OCI-LY1 (cell line): ENCODE measurements at regions not wholly inside any gene's neighbourhood (a gene's known extent, or its start where the extent isn't known, plus 50 kb on each side); places are given as distances from the start of the nearest gene placed in this dataset.

ENCODE experiments used
- H2AFZ ChIP-seq: fragments of 200-600 bp; sonication (generic), shearing (Covaris generic); 2 replicates; pipeline ENCODE4 v1.6.0; 2014; ENCODE audit warnings: antibody characterized with exemption, mild to moderate bottlenecking, low read length
- H3F3A ChIP-seq: fragments of 200-600 bp; sonication (generic), shearing (Covaris generic); 2 replicates; pipeline ENCODE4 v1.6.0; 2014; ENCODE audit warnings: mild to moderate bottlenecking, antibody characterized with exemption, low read length, moderate library complexity; ENCODE audit not compliant: insufficient read depth
- H3K27ac ChIP-seq: fragments of 200-600 bp; sonication (generic); 2 replicates; pipeline ENCODE4 v1.5.1; 2014; ENCODE audit warnings: low read length, mixed run types, mild to moderate bottlenecking, low read depth; ENCODE audit not compliant: poor library complexity, severe bottlenecking
- H3K27me3 ChIP-seq: fragments of 200-600 bp; sonication (generic); 2 replicates; pipeline ENCODE4 v1.6.0; 2014; ENCODE audit warnings: antibody characterized with exemption, mild to moderate bottlenecking, low read length, moderate library complexity; ENCODE audit not compliant: insufficient read depth
- H3K36me3 ChIP-seq: fragments of 200-600 bp; sonication (generic); 2 replicates; pipeline ENCODE4 v1.6.1; 2014; ENCODE audit warnings: mild to moderate bottlenecking, antibody characterized with exemption, low read length, moderate library complexity, mixed read lengths; ENCODE audit not compliant: insufficient read depth
- H3K4me1 ChIP-seq: fragments of 200-600 bp; sonication (generic); 2 replicates; pipeline ENCODE4 v1.5.1; 2014; ENCODE audit warnings: mild to moderate bottlenecking, low read length, moderate library complexity; ENCODE audit not compliant: insufficient read depth, severe bottlenecking
- H3K4me2 ChIP-seq: fragments of 200-600 bp; sonication (generic), shearing (Covaris generic); 2 replicates; pipeline ENCODE4 v1.6.1; 2014; ENCODE audit warnings: low read length
- H3K4me3 ChIP-seq: fragments of 200-600 bp; sonication (generic); 2 replicates; pipeline ENCODE4 v1.5.1; 2014; ENCODE audit warnings: low read length, low read depth, mild to moderate bottlenecking, mixed read lengths; ENCODE audit not compliant: poor library complexity, severe bottlenecking
- H3K79me2 ChIP-seq: fragments of 200-600 bp; shearing (Covaris generic); 2 replicates; pipeline ENCODE4 v1.6.1; 2016; ENCODE audit warnings: mixed run types, low read length, mixed read lengths; ENCODE audit not compliant: insufficient read depth
- H3K9ac ChIP-seq: fragments of 200-600 bp; sonication (generic), shearing (Covaris generic); 2 replicates; pipeline ENCODE4 v1.6.1; 2014; ENCODE audit warnings: mild to moderate bottlenecking, low read length, mixed read lengths
- H3K9me2 ChIP-seq: fragments of 200-600 bp; sonication (generic), shearing (Covaris generic); 2 replicates; pipeline ENCODE4 v1.6.1; 2014; ENCODE audit warnings: low read depth, mild to moderate bottlenecking, low read length, mixed read lengths
- H3K9me3 ChIP-seq: fragments of 200-600 bp; shearing (Covaris generic); 2 replicates; pipeline ENCODE4 v1.6.1; 2014; ENCODE audit warnings: low read length, mixed read lengths
- H4K20me1 ChIP-seq: fragments of 200-600 bp; sonication (generic), shearing (Covaris generic); 2 replicates; pipeline ENCODE4 v1.6.0; 2016; ENCODE audit warnings: mild to moderate bottlenecking, low read length; ENCODE audit not compliant: insufficient read depth
- EZH2 ChIP-seq: fragments of 200-600 bp; sonication (generic), shearing (Covaris generic); IDR thresholded peaks from 2 replicates; pipeline ENCODE4 v1.8.0; 2017; ENCODE audit warnings: borderline replicate concordance, mixed run types, mild to moderate bottlenecking, antibody characterized with exemption, low read length, moderate library complexity, mixed read lengths
- TF ChIP-seq, protein P1 (sequence below): fragments of 200-600 bp; sonication (generic), shearing (Covaris generic); IDR thresholded peaks from 2 replicates; pipeline ENCODE4 v1.5.1; 2017; ENCODE audit warnings: mild to moderate bottlenecking, antibody characterized with exemption, low read length, moderate library complexity, mixed read lengths

DNA sequence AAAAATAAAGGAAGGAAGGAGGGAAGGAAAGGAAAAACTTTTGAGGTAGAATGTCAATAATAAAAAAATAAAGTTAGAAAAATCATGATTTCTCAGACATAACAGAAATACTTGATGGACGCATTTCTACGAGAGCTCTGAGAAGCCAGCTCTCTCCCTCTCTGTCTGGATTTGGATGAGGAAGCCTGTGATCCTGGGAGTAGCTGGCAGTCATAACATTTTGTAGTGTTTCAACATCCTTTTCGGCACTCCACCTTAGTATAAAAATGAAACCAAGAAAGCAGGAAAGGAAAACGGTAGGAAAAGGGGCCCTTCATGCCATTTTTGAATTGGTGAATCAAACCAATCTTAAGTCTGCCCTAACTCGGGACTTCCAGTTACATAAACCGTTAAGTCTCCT, 321.3 kb downstream of the EPB41L4A start:
- H3K27ac ChIP-seq: no peak overlapping the region
- H3K4me2 ChIP-seq: no peak overlapping the region
- no peaks in the 10 kb centered on the region for H3K36me3 ChIP-seq
- no peaks in the 10 kb centered on the region for H3K27me3 ChIP-seq
- TF ChIP-seq, protein P1, sequence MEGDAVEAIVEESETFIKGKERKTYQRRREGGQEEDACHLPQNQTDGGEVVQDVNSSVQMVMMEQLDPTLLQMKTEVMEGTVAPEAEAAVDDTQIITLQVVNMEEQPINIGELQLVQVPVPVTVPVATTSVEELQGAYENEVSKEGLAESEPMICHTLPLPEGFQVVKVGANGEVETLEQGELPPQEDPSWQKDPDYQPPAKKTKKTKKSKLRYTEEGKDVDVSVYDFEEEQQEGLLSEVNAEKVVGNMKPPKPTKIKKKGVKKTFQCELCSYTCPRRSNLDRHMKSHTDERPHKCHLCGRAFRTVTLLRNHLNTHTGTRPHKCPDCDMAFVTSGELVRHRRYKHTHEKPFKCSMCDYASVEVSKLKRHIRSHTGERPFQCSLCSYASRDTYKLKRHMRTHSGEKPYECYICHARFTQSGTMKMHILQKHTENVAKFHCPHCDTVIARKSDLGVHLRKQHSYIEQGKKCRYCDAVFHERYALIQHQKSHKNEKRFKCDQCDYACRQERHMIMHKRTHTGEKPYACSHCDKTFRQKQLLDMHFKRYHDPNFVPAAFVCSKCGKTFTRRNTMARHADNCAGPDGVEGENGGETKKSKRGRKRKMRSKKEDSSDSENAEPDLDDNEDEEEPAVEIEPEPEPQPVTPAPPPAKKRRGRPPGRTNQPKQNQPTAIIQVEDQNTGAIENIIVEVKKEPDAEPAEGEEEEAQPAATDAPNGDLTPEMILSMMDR: no peak
- no peak for TF ChIP-seq EZH2
- no peaks in the 10 kb centered on the region for H3K9me2 ChIP-seq
- H3K4me3 ChIP-seq: no peak overlapping the region
- H2AFZ ChIP-seq: no peak overlapping the region
- H4K20me1 ChIP-seq: no peaks in the 10 kb centered on the region
- no peak overlapping the region for H3K9ac ChIP-seq
- H3K9me3 ChIP-seq: no peaks in the 10 kb centered on the region
- no peaks in the 10 kb centered on the region for H3K79me2 ChIP-seq
- no peaks in the 10 kb centered on the region for H3F3A ChIP-seq
- no peaks in the 10 kb centered on the region for H3K4me1 ChIP-seq

DNA sequence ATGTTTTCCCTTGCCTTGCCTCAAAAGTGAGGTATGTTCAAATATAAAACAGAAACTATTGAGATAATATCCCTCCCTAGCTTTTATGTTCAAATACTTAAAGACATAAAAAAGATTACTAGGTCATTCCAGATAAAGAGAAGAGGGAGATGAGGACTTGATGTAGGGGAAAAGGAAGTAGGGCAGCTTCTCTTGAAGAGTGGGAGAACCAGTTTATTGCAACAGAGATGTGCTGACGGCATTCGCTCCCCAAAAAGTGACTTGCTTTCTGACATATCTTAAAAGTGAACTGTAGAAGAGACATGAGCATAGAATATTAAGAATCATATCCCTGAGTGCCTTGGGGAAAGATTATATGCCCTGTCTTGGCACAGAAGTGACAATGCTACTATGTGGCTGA, 330.2 kb upstream of the NREP start:
- Histone ChIP-seq H3F3A (no peaks in the 10 kb centered on the region), H3K4me1 (no peaks in the 10 kb centered on the region), H2AFZ (no peak overlapping the region), H4K20me1 (no peaks in the 10 kb centered on the region), H3K36me3 (no peaks in the 10 kb centered on the region), H3K9me2 (no peaks in the 10 kb centered on the region), H3K9ac (no peak overlapping the region), H3K4me3 (no peak overlapping the region), H3K4me2 (no peak overlapping the region), H3K79me2 (no peaks in the 10 kb centered on the region), H3K27me3 (no peaks in the 10 kb centered on the region), H3K9me3 (no peaks in the 10 kb centered on the region), H3K27ac (no peak overlapping the region)
- TF ChIP-seq EZH2: no peak
- TF ChIP-seq, protein P1: no peak

DNA sequence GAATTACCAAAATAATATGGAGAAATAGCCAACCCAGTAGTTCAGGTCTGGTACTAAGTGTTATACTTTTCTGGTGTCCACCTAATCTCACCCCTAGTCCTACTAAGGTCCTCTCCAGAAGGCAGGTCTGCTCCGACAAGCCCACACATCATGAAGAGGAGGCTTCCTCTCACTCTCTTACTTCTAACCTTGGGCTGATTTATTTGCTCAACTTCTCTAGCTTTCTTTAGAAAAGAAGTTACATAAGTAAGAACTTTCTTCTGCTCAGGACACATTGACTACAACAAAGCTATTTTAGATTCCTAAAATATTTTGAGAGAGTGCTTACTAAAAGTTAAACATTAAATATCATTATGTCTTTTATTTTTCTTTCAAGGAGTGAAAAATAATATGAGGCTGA, 329.7 kb upstream of the NREP start:
- H3K27ac ChIP-seq: no peak overlapping the region
- no peaks in the 10 kb centered on the region for H3K9me2 ChIP-seq
- TF ChIP-seq, protein P1: no peak
- TF ChIP-seq EZH2: no peak
- no peaks in the 10 kb centered on the region for H4K20me1 ChIP-seq
- H3K4me1 ChIP-seq: no peaks in the 10 kb centered on the region
- H3K27me3 ChIP-seq: no peaks in the 10 kb centered on the region
- no peak overlapping the region for H3K4me3 ChIP-seq
- no peak overlapping the region for H3K4me2 ChIP-seq
- H3K9ac ChIP-seq: no peak overlapping the region
- H3F3A ChIP-seq: no peaks in the 10 kb centered on the region
- H2AFZ ChIP-seq: no peak overlapping the region
- H3K79me2 ChIP-seq: no peaks in the 10 kb centered on the region
- no peaks in the 10 kb centered on the region for H3K9me3 ChIP-seq
- H3K36me3 ChIP-seq: no peaks in the 10 kb centered on the region
